PC-3 (cell line): ENCODE measurements at regions not wholly inside any gene's neighbourhood (a gene's known extent, or its start where the extent isn't known, plus 50 kb on each side); places are given as distances from the start of the nearest gene placed in this dataset.

Experiments used
- CTCF ChIP-seq: fragments of 300-600 bp; sonication (generic); conservative IDR thresholded peaks from 2 replicates; pipeline ENCODE4 v1.5.1; 2017; ENCODE audit warnings: antibody characterized with exemption, low read depth, mild to moderate bottlenecking, low read length
- EZH2phosphoT487 ChIP-seq: fragments of 300-600 bp; sonication (generic); IDR thresholded peaks from 2 replicates; pipeline ENCODE4 v1.6.1; 2018; ENCODE audit warnings: mild to moderate bottlenecking, antibody characterized with exemption, low read length, borderline replicate concordance

GRCh38 chr21:14050121-14050520 lies 160.6 kb downstream of the LIPI start:
- TF ChIP-seq CTCF (no peak), EZH2phosphoT487 (no peak)
